HUES64 (cell line): ENCODE measurements at regions not wholly inside any gene's neighbourhood (a gene's known extent, or its start where the extent isn't known, plus 50 kb on each side); places are given as distances from the start of the nearest gene placed in this dataset.

Experiments used
- H3K27ac ChIP-seq: 2 replicates; pipeline ENCODE4 v1.7.0; 2013; ENCODE audit warnings: low read depth, low read length, inconsistent platforms
- H3K27me3 ChIP-seq: 2 replicates; pipeline ENCODE4 v1.6.1; 2013; ENCODE audit warnings: mild to moderate bottlenecking, low read length; ENCODE audit not compliant: insufficient read depth
- H3K36me3 ChIP-seq: 2 replicates; pipeline ENCODE4 v1.6.1; 2013; ENCODE audit warnings: mild to moderate bottlenecking, low read length; ENCODE audit not compliant: insufficient read depth
- H3K4me1 ChIP-seq: 2 replicates; pipeline ENCODE4 v1.6.1; 2013; ENCODE audit warnings: mild to moderate bottlenecking, low read length, moderate library complexity; ENCODE audit not compliant: insufficient read depth
- H3K4me3 ChIP-seq: 2 replicates; pipeline ENCODE4 v1.5.1; 2013; ENCODE audit warnings: mild to moderate bottlenecking, low read length, moderate library complexity
- H3K9ac ChIP-seq: 2 replicates; pipeline ENCODE4 v1.6.1; 2013; ENCODE audit warnings: mild to moderate bottlenecking, low read depth, low read length
- H3K9me3 ChIP-seq: 2 replicates; pipeline ENCODE4 v1.6.1; 2013; ENCODE audit warnings: low read depth, low read length; ENCODE audit not compliant: insufficient read depth
- WGBS: fragments of 150-250, 120-280 bp; methylation state at CpG from one replicate; pipeline ENCODE4 v1.1.7; 2013; ENCODE audit warnings: missing lambda C conversion rate; 5-methylcytosine and 5-hydroxymethylcytosine counted together

DNA sequence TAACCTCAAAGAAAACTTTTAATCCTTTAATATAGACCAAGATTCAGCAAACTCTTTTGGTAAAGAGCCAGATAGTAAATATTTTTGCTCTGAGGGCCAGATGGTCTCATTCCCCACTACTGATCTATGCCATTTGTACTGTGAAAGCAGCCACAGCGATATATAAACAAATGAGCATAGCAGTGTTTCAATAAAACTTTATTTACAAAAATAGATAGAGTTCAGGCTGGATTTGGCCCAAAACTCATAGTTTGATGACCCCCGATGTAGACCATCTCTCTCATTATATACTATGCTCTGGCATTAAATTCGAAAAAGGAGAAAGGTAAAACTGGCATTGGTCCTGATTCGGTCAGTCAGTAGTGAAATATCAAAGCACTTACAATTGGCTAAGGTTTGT, 195.8 kb upstream of the NRIP1 start:
- Histone ChIP-seq H3K27ac (no peak overlapping the region), H3K9me3 (no peaks in the 10 kb centered on the region), H3K36me3 (no peaks in the 10 kb centered on the region), H3K9ac (no peak overlapping the region), H3K4me3 (no peak overlapping the region), H3K27me3 (no peaks in the 10 kb centered on the region), H3K4me1 (no peaks in the 10 kb centered on the region)
- WGBS: 97% methylated on average over 4 of the region's 4 CpGs

GRCh38 chr21:15264084-15264665, 199.4 kb upstream of the NRIP1 start:
- 96% methylated on average over 2 of the region's 2 CpGs for WGBS
- Histone ChIP-seq H3K9me3 (no peaks in the 10 kb centered on the region), H3K36me3 (no peaks in the 10 kb centered on the region), H3K4me3 (no peak overlapping the region), H3K9ac (no peak overlapping the region), H3K27ac (no peak overlapping the region), H3K27me3 (no peaks in the 10 kb centered on the region), H3K4me1 (no peaks in the 10 kb centered on the region)

DNA sequence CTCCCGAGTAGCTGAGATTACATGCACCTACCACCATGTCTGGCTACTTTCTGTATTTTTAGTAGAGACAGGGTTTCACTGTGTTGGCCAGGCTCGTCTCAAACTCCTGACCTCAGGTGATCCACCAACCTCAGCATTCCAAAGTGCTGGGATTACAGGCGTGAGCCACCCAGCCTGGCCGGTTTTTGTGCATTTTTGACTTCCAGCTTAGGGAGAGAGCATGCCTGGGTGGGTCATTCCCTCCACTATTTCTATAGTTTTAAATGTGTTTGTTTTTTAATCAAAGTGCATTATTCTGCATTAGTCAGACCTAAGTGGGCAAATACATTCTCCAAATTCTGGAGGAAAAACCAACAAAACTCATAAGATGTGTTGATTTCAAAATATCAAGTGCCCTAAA, 207.4 kb upstream of the NRIP1 start:
- H3K27me3 ChIP-seq: no peaks in the 10 kb centered on the region
- H3K4me1 ChIP-seq: no peaks in the 10 kb centered on the region
- H3K4me3 ChIP-seq: no peak overlapping the region
- H3K36me3 ChIP-seq: no peaks in the 10 kb centered on the region
- WGBS: 89% methylated on average over 4 of the region's 4 CpGs
- no peak overlapping the region for H3K9ac ChIP-seq
- no peaks in the 10 kb centered on the region for H3K9me3 ChIP-seq
- no peak overlapping the region for H3K27ac ChIP-seq

GRCh38 chr21:15272591-15272990, 207.8 kb upstream of the NRIP1 start:
- H3K36me3 ChIP-seq: no peaks in the 10 kb centered on the region
- H3K4me1 ChIP-seq: no peaks in the 10 kb centered on the region
- 85% methylated on average over 2 of the region's 2 CpGs for WGBS
- no peaks in the 10 kb centered on the region for H3K27me3 ChIP-seq
- no peak overlapping the region for H3K27ac ChIP-seq
- H3K9ac ChIP-seq: no peak overlapping the region
- no peak overlapping the region for H3K4me3 ChIP-seq
- H3K9me3 ChIP-seq: no peaks in the 10 kb centered on the region

DNA sequence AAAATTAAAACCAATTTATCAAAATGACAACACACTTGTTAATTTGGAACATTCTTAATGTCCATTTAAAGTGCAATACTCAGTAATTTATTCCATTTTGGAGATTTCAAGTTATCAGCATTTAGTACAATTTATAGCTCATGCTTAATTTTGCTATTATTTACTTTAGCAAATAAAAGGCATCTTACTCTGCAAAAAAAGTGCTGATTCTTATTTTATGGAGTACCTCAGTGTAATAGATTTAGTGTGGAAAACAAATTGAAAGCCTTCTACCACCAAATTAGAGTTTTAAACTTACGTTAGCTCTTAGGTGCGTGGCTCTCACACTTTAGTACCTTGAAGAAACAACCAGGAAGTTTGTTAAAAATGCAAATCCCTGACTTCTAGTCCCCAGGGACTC, 208.4 kb upstream of the NRIP1 start:
- 89% methylated on average over 2 of the region's 2 CpGs for WGBS
- Histone ChIP-seq H3K4me1 (no peaks in the 10 kb centered on the region), H3K27ac (no peak overlapping the region), H3K36me3 (no peaks in the 10 kb centered on the region), H3K9me3 (no peaks in the 10 kb centered on the region), H3K9ac (no peak overlapping the region), H3K27me3 (no peaks in the 10 kb centered on the region), H3K4me3 (no peak overlapping the region)

- Histone ChIP-seq H3K27me3 (no peaks in the 10 kb centered on the region), H3K9ac (no peak overlapping the region), H3K36me3 (no peaks in the 10 kb centered on the region), H3K4me1 (no peaks in the 10 kb centered on the region), H3K27ac (no peak overlapping the region), H3K4me3 (no peak overlapping the region), H3K9me3 (no peaks in the 10 kb centered on the region)
- WGBS: 95% methylated on average over 5 of the region's 5 CpGs
Observed at GRCh38 chr21:15274701-15275485, 210.1 kb upstream of the NRIP1 start.

- WGBS: 98% methylated on average over 6 of the region's 6 CpGs
- H3K9me3 ChIP-seq: no peaks in the 10 kb centered on the region
- no peaks in the 10 kb centered on the region for H3K36me3 ChIP-seq
- no peaks in the 10 kb centered on the region for H3K27me3 ChIP-seq
- H3K4me1 ChIP-seq: no peaks in the 10 kb centered on the region
- no peak overlapping the region for H3K27ac ChIP-seq
- H3K4me3 ChIP-seq: no peak overlapping the region
- no peak overlapping the region for H3K9ac ChIP-seq
Observed at GRCh38 chr21:15275615-15276235, 210.9 kb upstream of the NRIP1 start.

DNA sequence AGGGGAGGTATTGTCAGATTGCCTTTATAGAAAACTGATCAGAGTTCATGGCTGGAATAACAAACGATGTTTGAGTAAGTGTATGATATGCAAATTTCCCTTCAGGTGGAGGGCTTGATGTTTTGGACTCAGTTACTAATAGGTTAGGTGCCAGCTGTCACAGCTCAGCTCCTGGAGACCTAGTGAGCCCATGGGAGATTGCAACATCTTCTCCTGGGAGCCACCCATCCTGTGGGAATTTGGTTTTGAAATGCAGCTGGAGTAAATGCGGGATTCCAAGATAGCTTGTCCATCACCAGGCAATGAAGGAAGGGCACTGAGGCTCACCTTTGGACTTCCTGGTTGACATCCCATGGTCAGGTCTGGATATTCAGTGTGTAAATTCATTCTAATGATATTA, 211.4 kb upstream of the NRIP1 start:
- H3K36me3 ChIP-seq: no peaks in the 10 kb centered on the region
- H3K27ac ChIP-seq: no peak overlapping the region
- H3K4me3 ChIP-seq: no peak overlapping the region
- WGBS: 94% methylated on average over 2 of the region's 2 CpGs
- H3K4me1 ChIP-seq: no peaks in the 10 kb centered on the region
- no peaks in the 10 kb centered on the region for H3K9me3 ChIP-seq
- no peaks in the 10 kb centered on the region for H3K27me3 ChIP-seq
- H3K9ac ChIP-seq: no peak overlapping the region

GRCh38 chr21:15277466-15277865, 212.7 kb upstream of the NRIP1 start:
- Histone ChIP-seq H3K4me3 (no peak overlapping the region), H3K9me3 (no peaks in the 10 kb centered on the region), H3K9ac (no peak overlapping the region), H3K36me3 (no peaks in the 10 kb centered on the region), H3K27ac (no peak overlapping the region), H3K27me3 (no peaks in the 10 kb centered on the region), H3K4me1 (no peaks in the 10 kb centered on the region)

DNA sequence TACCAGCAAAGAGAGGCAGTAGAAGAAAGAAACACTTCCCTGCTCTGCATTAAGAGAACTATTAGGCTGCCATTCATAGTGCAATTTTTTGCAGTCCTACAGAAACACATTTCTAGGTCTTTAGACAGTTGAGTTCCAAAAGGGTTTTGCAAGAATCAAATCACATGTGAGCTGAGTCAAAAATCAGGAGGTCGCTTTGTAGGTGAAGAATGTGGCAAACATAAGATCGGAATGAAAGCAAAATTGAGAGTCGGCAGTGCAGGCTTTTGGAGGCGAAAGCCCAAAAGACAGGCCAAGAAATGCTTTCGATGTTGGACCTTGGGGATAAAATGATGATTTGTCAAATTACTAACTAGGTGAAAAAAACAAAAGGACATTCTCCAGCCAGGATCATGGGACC, 213.5 kb upstream of the NRIP1 start:
- no peaks in the 10 kb centered on the region for H3K9me3 ChIP-seq
- H3K27me3 ChIP-seq: no peaks in the 10 kb centered on the region
- H3K36me3 ChIP-seq: no peaks in the 10 kb centered on the region
- H3K4me3 ChIP-seq: no peak overlapping the region
- H3K4me1 ChIP-seq: no peaks in the 10 kb centered on the region
- WGBS: 94% methylated on average over 5 of the region's 5 CpGs
- H3K9ac ChIP-seq: no peak overlapping the region
- H3K27ac ChIP-seq: no peak overlapping the region

- Histone ChIP-seq H3K27me3 (no peaks in the 10 kb centered on the region), H3K4me1 (no peaks in the 10 kb centered on the region), H3K9ac (no peak overlapping the region), H3K27ac (no peak overlapping the region), H3K9me3 (no peaks in the 10 kb centered on the region), H3K4me3 (no peak overlapping the region), H3K36me3 (no peaks in the 10 kb centered on the region)
- WGBS: 98% methylated on average over 2 of the region's 4 CpGs
Observed at GRCh38 chr21:15278851-15279250, 214.1 kb upstream of the NRIP1 start.
